Activated gamma-delta T cell (primary cell): ENCODE measurements at regions not wholly inside any gene's neighbourhood (a gene's known extent, or its start where the extent isn't known, plus 50 kb on each side); places are given as distances from the start of the nearest gene placed in this dataset.
"Not testable (repeated sequence)": the region's sequence is repeated elsewhere in the genome, so short reads cannot be mapped to it uniquely, and the experiment has no call there.

Source experiments
- DNase-seq: peaks from one replicate; lab custom pipeline; 2025; lab: John Stamatoyannopoulos, UW

DNA sequence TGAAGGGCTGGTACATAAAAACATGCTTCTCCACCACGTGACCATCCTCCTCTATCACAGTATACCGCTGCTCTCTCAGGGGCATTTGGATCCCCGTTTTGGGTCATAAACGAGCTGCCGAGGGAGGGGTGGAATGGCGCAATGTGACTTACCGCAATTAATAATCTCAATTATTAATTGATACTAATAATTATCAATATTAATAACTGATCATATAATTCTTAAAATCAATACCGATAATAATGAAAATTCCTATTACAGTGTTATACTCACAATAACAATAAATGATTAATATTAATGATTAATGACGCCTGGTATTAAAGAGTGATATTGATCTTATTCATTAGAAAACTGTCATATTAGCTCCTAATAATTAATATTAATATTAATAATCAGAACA is 56.1 kb upstream of the FRG2C start:
- DNase-seq: not testable (repeated sequence)

DNA sequence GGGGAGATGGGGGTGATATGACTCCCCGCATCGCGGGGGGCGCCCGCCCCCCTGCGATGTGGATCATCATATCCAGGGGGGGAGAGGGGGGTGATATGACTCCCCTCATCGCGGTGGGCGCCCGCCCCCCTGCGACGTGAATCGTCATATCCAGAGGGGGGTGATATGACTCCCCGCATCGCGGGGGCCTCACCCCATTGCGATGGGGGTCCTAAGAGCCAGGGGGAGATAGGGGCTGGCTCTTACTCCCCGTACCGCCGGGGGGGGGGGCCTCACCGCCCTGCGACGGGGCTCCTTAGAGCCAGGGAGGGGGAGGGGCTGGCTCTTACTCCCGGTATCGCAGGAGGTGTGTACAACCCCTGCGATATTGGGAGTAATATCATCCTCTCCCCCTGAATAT is 54.5 kb upstream of the FRG2C start:
- not testable (repeated sequence) for DNase-seq

DNA sequence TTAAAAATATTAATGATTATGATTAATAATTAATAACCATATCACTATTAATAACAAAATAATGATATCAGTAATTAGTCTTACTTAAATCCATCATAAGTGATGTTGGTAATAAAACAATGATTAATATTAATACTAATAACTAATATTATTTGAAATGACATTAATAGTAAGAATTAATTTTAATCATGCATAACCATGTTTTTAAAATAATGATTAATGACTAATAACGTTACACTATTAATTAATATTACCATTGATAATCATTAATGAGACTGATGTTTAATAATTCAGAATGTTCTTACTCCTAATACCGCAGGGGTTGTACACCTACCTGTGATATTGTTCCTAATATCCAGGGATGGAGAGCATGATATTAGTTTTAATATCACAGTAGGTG is 53.4 kb upstream of the FRG2C start:
- no peak for DNase-seq

- not testable (repeated sequence) for DNase-seq
Observed at GRCh38 chr3:75611724-75612460, 52.2 kb upstream of the FRG2C start.
